Mucosa of descending colon (tissue), 3 donors: ENCODE measurements at regions not wholly inside any gene's neighbourhood (a gene's known extent, or its start where the extent isn't known, plus 50 kb on each side); places are given as distances from the start of the nearest gene placed in this dataset.

Experiments used
- ATAC-seq: fragments of 200-7000 bp; cut with Tn5 transposase; one replicate; pipeline ENCODE4 v1.9.1; 2020; ENCODE audit warnings: mild to moderate bottlenecking, moderate library complexity
- DNase-seq, 3 donors: peaks; one replicate each; pipeline ENCODE4 v3.0.0-alpha.2; 2020
- H3K36me3 ChIP-seq: fragments of 200-600 bp; one replicate; pipeline ENCODE4 v1.8.0; 2021; ENCODE audit warnings: low read depth, mild to moderate bottlenecking
- H3K4me1 ChIP-seq: fragments of 200-600 bp; one replicate; pipeline ENCODE4 v1.8.0; 2021; ENCODE audit warnings: low read depth, mild to moderate bottlenecking
- H3K4me3 ChIP-seq: fragments of 200-600 bp; one replicate; pipeline ENCODE4 v1.8.0; 2021; ENCODE audit warnings: mild to moderate bottlenecking
- H3K9me3 ChIP-seq: fragments of 200-600 bp; one replicate; pipeline ENCODE4 v1.8.0; 2021; ENCODE audit warnings: mild to moderate bottlenecking
- intact Hi-C, 2 donors: fragments of 100-400 bp; cut with DNase I in 1 of 2; cut with micrococcal nuclease in 1 of 2; formaldehyde crosslinking; loops; one replicate each; pipeline versions ENCODE4 v1.11.0 to v1.11.1; 2022; cut with DNase I, micrococcal nuclease
- TF ChIP-seq, protein P1 (sequence below): fragments of 200-600 bp; IDR thresholded peaks from one replicate; pipeline ENCODE4 v1.8.0; 2022; ENCODE audit warnings: antibody characterized with exemption, mild to moderate bottlenecking
- donor health status: DM: no; HTN: no; CAD: no; lungs with moderate emphysema.
- donor health status: DM: no; HTN: no; CAD: no.
- donor health status: DM: no; HTN: yes; CAD: no.

DNA sequence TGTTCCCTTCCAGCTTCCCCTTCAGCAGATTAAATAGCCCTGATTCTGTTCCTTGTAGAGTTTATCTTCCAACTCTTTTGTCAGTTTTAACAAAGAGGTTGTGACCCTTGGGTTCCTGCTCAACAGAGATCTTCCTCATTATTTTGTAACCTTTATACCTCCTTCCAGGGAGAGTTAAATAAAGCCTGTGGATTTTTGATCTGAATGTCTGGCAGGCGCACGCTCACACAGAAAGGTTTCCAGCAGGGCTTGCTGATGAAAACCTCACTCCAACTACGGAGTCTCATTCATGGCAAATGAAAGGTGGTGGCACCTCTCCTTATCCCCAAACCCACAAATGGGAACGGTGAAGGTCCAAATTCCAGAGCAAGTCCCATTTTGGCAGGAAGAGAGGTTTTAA, 129.0 kb downstream of the SREK1 start:
- no peak for ATAC-seq
- TF ChIP-seq, protein P1, sequence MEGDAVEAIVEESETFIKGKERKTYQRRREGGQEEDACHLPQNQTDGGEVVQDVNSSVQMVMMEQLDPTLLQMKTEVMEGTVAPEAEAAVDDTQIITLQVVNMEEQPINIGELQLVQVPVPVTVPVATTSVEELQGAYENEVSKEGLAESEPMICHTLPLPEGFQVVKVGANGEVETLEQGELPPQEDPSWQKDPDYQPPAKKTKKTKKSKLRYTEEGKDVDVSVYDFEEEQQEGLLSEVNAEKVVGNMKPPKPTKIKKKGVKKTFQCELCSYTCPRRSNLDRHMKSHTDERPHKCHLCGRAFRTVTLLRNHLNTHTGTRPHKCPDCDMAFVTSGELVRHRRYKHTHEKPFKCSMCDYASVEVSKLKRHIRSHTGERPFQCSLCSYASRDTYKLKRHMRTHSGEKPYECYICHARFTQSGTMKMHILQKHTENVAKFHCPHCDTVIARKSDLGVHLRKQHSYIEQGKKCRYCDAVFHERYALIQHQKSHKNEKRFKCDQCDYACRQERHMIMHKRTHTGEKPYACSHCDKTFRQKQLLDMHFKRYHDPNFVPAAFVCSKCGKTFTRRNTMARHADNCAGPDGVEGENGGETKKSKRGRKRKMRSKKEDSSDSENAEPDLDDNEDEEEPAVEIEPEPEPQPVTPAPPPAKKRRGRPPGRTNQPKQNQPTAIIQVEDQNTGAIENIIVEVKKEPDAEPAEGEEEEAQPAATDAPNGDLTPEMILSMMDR, result no peak
- no peak for DNase-seq
- no peaks in the 10 kb centered on the region for H3K36me3 ChIP-seq
- intact Hi-C loops, result no loop called here
- no peak overlapping the region for H3K4me3 ChIP-seq
- no peaks in the 10 kb centered on the region for H3K4me1 ChIP-seq
- no peaks in the 10 kb centered on the region for H3K9me3 ChIP-seq

DNA sequence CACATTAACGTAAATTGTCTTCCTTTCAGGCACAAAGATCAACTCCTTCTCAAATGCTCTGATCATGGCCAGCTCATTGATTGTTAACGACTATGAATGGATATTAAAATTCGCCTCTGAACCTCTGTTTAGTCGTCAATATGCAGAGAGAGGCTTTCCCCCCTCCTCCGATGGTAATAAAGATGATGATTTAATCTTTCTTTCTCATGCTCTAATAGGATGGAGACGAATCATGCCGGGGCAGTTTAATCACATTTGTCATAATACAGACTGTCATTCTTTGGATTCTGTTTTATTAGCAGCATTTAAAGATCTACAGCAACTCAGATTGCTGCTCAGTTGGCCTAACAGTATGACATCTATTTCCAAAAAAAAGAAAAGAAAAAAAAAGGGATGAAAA, 132.9 kb downstream of the SREK1 start:
- Histone ChIP-seq H3K4me1 (no peaks in the 10 kb centered on the region), H3K4me3 (no peak overlapping the region), H3K9me3 (no peaks in the 10 kb centered on the region), H3K36me3 (no peaks in the 10 kb centered on the region)
- intact Hi-C loops, result no loop called here
- DNase-seq, result no peak
- TF ChIP-seq, protein P1, result no peak
- ATAC-seq, result no peak

GRCh38 chr5:66277981-66278380, 133.9 kb downstream of the SREK1 start:
- no peak overlapping the region for H3K4me3 ChIP-seq

GRCh38 chr5:66281294-66281693, 137.2 kb downstream of the SREK1 start:
- DNase-seq (no peak), ATAC-seq (no peak)
- Histone ChIP-seq H3K4me3 (no peak overlapping the region), H3K36me3 (no peaks in the 10 kb centered on the region), H3K9me3 (no peaks in the 10 kb centered on the region), H3K4me1 (no peaks in the 10 kb centered on the region)
- intact Hi-C loops, result no loop called here
- TF ChIP-seq, protein P1, result no peak

More at GRCh38 chr5:66277981-66278380, 133.9 kb downstream of the SREK1 start:
- intact Hi-C loops, result no loop called here
- ATAC-seq (no peak), DNase-seq (no peak)
- Histone ChIP-seq H3K36me3 (no peaks in the 10 kb centered on the region), H3K9me3 (no peaks in the 10 kb centered on the region), H3K4me1 (no peaks in the 10 kb centered on the region)
- TF ChIP-seq, protein P1, result no peak

- ATAC-seq (no peak), DNase-seq (no peak)
- Histone ChIP-seq H3K36me3 (no peaks in the 10 kb centered on the region), H3K4me3 (no peak overlapping the region), H3K9me3 (no peaks in the 10 kb centered on the region), H3K4me1 (no peaks in the 10 kb centered on the region)
- TF ChIP-seq, protein P1, result no peak
- intact Hi-C loops, result no loop called here
Measured at GRCh38 chr5:66284588-66285342, 140.7 kb downstream of the SREK1 start.
